GM12891 (cell line): ENCODE measurements at regions not wholly inside any gene's neighbourhood (a gene's known extent, or its start where the extent isn't known, plus 50 kb on each side); places are given as distances from the start of the nearest gene placed in this dataset.
A peak's percentile ranks its signal among the peaks of the same experiment; 100 is the strongest.
"Not testable (repeated sequence)": the region's sequence is repeated elsewhere in the genome, so short reads cannot be mapped to it uniquely, and the experiment has no call there.

Source experiments
- DNase-seq: peaks from one replicate; pipeline ENCODE4 v3.0.0; 2011; ENCODE audit warnings: low spot score; ENCODE audit not compliant: insufficient read length
- FAIRE-seq: peaks from 2 replicates; lab custom pipeline; 2011; peaks lifted over from hg19 to GRCh38; lab: Jason Lieb, UNC
- PAX5 ChIP-seq: IDR thresholded peaks from 2 replicates; pipeline ENCODE4 v1.6.1; 2011; ENCODE audit warnings: low read length, moderate library complexity, mild to moderate bottlenecking; ENCODE audit not compliant: insufficient read depth, severe bottlenecking
- POLR2A ChIP-seq: IDR thresholded peaks from 2 replicates; pipeline ENCODE4 v1.6.1; 2011; ENCODE audit warnings: low read depth, low read length, control low read depth
- POLR2AphosphoS5 ChIP-seq: IDR thresholded peaks from 2 replicates; pipeline ENCODE4 v1.6.1; 2011; ENCODE audit warnings: low read depth, low read length, control low read depth
- POU2F2 ChIP-seq: IDR thresholded peaks from 2 replicates; pipeline ENCODE4 v1.6.1; 2011; ENCODE audit warnings: low read depth, mild to moderate bottlenecking, control low read depth, low read length, moderate library complexity
- SPI1 ChIP-seq: IDR thresholded peaks from 2 replicates; pipeline ENCODE4 v1.6.1; 2011; ENCODE audit warnings: low read depth, low read length, control low read depth
- TAF1 ChIP-seq: IDR thresholded peaks from 2 replicates; pipeline ENCODE4 v1.6.1; 2011; ENCODE audit warnings: low read depth, low read length, control low read depth

- DNase-seq (no peak), FAIRE-seq (no peak)
- TF ChIP-seq SPI1 (no peak), POLR2AphosphoS5 (no peak), PAX5 (no peak), POLR2A (no peak), TAF1 (no peak), POU2F2 (no peak)
Observed at GRCh38 chr2:80943487-80943886, 638.9 kb upstream of the LRRTM1 start.

GRCh38 chr2:80942766-80943165, 638.2 kb upstream of the LRRTM1 start:
- no peak for TF ChIP-seq SPI1
- no peak for TF ChIP-seq POLR2AphosphoS5
- TF ChIP-seq POLR2A, result no peak
- TF ChIP-seq POU2F2, result no peak
- TF ChIP-seq TAF1, result no peak
- FAIRE-seq (no peak), DNase-seq (no peak)

GRCh38 chr2:80938463-80938862, 633.9 kb upstream of the LRRTM1 start:
- TF ChIP-seq PAX5 (no peak), POU2F2 (no peak), SPI1 (no peak), POLR2AphosphoS5 (no peak), POLR2A (no peak), TAF1 (no peak)

GRCh38 chr2:80931820-80932219, 627.3 kb upstream of the LRRTM1 start:
- peak; percentile 58 for FAIRE-seq

More at GRCh38 chr2:80938463-80938862, 633.9 kb upstream of the LRRTM1 start:
- FAIRE-seq (no peak), DNase-seq (no peak)

GRCh38 chr2:80930777-80931176, 626.2 kb upstream of the LRRTM1 start:
- TF ChIP-seq POLR2A (no peak), PAX5 (no peak), POU2F2 (no peak), POLR2AphosphoS5 (no peak), SPI1 (no peak), TAF1 (no peak)
- no peak for FAIRE-seq
- DNase-seq, result no peak

More at GRCh38 chr2:80931820-80932219, 627.3 kb upstream of the LRRTM1 start:
- DNase-seq, result not testable (repeated sequence)

GRCh38 chr2:80926168-80926567, 621.6 kb upstream of the LRRTM1 start:
- FAIRE-seq (no peak), DNase-seq (no peak)
- TF ChIP-seq TAF1 (no peak), PAX5 (no peak), POLR2AphosphoS5 (no peak), POLR2A (no peak), SPI1 (no peak), POU2F2 (no peak)

- TF ChIP-seq POU2F2 (no peak), POLR2A (no peak), SPI1 (no peak), TAF1 (no peak), POLR2AphosphoS5 (no peak), PAX5 (no peak)
- DNase-seq, result no peak
- FAIRE-seq, result no peak
Observed at GRCh38 chr2:80896576-80896975, 592.0 kb upstream of the LRRTM1 start.

- FAIRE-seq (no peak), DNase-seq (no peak)
- no peak for TF ChIP-seq SPI1
- no peak for TF ChIP-seq POLR2AphosphoS5
Observed at GRCh38 chr2:80894486-80894885, 589.9 kb upstream of the LRRTM1 start.

GRCh38 chr2:80893711-80894110, 589.2 kb upstream of the LRRTM1 start:
- TF ChIP-seq POLR2AphosphoS5 (no peak), PAX5 (no peak), POU2F2 (no peak), TAF1 (no peak), SPI1 (no peak), POLR2A (no peak)
- no peak for DNase-seq
- FAIRE-seq, result no peak

- DNase-seq (no peak), FAIRE-seq (no peak)
Observed at GRCh38 chr2:80889009-80889408, 584.5 kb upstream of the LRRTM1 start.

More at GRCh38 chr2:80889009-80889408, 584.5 kb upstream of the LRRTM1 start:
- TF ChIP-seq PAX5 (no peak), POU2F2 (no peak), POLR2AphosphoS5 (no peak), SPI1 (no peak)
